ENCODE measurements at regions not wholly inside any gene's neighbourhood (a gene's known extent, or its start where the extent isn't known, plus 50 kb on each side); places are given as distances from the start of the nearest gene placed in this dataset.
"Not testable (repeated sequence)": the region's sequence is repeated elsewhere in the genome, so short reads cannot be mapped to it uniquely, and the experiment has no call there.

DNA sequence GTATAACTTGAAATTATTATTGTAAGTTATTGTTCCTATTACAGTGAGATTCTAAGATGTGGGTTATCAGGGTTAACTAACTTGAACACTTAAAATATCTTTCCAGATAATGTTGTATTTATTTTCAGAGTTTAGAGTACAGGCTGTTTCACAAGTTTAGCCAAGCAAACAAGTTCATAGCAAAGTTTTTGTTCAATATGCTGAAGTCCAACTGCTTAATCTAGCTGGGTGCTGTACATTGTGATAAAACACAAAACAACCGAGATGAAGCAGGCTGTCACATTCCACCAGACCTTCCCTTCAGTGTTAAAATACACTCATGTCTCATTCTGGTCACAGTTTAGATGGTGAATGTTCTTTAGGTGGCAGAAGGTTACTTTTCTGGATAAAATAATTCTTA, 148.0 kb upstream of the PCDH20 start:
- DNase-seq, result no peak

DNA sequence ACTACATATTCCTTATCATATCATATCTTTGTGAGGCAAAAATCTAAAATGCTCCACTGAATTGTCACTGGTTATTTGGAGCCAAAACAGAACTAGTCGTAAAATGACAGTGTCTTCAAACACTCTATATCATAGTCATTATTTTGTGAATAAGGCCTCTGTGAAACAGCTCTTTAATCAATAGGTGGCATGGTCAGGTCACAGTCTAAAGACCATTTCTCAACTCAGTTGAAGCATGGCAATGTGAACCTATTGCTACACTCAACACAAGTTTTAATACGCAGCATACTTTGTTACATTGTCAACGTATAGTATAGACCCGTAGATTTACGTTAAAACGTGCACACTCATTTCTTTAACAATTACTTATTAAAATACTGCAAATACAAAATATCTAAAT, 131.3 kb upstream of the PCDH20 start:
- DNase-seq, result no peak

DNA sequence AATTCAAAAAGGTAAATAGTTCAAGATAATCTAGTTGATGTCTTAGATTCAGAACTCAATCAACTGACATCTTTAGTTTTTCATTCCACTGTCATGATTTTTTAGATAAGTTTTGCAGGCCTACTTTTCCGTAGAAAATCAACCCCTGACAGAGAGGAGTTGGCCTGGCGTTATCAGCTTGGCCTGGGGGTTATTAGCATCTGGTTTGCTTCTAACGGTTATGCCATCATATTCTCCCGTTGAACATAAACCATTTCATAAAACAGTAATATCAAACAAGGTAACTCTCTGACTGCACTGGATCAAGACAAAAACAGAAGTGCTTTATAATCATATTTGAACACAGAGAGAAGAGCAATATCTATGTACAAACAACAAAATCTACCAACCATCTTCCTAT, 130.8 kb upstream of the PCDH20 start:
- DNase-seq, result no peak

DNA sequence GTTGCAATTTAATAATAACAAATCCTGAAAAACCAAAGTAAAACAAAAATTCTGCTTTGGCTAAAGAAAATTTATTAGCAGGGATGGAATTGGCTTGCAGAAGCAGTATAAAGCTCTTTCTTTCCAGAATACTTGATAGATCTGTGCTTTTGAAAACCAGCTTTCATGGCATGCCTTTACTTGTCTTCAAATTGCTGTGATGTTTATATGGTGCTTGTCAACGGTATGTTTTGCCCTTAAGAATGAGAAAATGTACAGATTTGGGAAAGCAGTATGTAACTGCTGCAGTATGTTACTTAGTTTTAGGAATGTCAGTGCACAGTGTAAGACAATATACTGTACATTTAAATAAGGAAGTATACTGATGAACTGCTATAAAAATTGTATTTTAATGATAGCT, 120.8 kb upstream of the PCDH20 start:
- no peak for DNase-seq

DNA sequence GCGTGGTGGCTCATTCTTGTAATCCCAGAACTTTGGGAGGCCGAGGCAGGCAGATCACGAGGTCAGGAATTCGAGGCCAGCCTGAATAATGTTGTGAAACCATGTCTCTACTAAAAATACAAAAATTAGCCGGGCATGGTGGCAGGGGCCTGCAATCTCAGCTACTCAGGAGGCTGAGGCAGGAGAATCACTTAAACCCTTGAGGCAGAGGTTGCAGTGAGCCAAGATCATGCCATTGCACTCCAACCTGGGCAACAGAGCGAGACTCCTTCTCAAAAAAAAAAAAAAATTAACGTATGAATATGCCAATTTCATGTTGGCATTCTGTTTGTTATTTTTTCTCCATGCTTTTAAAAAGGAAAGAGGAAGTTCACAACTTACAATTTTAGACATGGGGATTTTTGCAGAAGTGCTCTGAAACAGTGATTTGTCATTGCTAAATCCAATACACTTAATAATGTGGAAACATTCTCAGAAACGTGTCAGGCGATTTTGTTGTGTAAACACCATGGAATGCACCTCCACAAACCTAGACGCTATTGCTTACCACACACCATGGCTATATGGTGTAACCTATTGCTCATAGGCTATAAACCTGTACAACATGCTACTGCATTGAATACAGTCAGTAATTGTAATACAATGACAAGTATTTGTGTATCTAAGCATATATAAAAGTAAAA, 115.9 kb upstream of the PCDH20 start:
- no peak for DNase-seq

DNA sequence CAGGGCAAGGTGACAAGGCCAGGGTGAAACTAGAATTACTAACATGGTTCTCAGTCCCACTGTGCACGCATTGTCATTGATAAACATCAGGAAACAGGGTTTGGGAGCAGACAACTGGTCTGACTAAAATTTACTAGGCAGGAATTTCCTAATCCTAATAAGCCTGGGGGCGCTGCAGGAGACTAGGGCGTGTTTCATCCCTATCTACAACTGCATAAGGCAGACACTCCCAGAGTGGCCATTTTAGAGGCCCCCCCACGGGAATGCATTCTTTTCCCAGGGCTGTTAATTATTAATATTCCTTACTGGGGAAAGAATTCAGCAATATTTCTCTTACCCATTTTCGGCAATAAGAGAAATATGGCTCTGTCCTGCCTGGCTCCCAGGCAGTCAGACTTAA, 103.6 kb upstream of the PCDH20 start:
- DNase-seq, result not testable (repeated sequence)

DNA sequence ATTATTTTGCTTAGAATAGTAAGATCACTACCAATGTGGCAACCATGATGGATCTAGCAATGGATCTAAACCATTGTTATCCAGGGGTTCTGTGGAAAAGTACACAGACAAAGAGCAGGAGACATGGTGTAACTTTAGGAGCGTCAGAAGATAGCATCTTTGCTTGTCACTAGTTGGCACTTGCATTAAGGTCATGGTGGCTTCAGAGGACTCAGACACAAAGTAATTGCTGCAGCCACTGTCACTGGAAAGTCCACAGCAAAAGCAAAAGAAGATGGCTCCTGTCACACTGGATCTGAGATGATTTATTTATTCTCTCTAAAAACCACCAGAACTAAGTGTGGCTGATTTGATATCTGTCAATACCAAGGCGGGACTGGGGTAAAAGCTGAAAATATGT, 93.3 kb upstream of the PCDH20 start:
- DNase-seq, result no peak

DNA sequence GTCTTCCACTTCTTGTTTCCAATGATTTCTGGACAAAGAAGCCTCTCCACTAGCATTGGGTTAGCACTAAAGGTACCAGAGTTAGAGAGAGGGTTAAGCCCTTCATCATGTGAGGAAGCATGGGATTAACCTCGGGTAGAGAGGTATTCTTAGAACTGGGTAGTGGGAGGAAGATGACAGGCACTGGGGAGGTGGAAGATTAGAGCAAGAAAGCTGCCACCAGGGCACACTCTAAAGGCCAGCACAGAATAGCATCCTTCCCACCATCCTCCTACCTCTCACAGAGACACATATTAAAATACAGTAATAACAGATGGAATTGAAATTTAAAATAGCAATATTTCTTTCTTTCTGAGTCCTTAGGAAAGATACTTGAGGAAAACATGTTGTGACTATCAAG, 84.5 kb upstream of the PCDH20 start:
- DNase-seq, result no peak

DNA sequence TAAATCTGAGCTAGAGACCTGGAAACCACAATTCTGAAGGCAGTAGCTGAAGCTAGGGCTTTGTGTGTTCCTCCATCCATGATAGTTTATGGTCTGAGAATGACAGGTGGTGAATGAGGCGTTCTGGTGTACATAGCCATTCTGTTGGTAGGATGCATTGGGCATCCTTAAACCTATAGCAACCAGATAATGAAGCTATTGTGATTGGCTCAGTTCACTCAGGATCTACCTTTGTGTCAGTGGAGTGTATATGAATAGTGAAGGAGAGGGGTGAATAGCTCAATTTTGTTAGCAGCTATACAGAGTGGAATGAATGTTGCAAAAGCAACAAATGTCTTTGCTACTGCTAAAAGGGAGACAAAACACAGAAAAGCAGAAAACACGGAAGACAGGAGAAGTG, 80.0 kb upstream of the PCDH20 start:
- DNase-seq, result no peak

DNA sequence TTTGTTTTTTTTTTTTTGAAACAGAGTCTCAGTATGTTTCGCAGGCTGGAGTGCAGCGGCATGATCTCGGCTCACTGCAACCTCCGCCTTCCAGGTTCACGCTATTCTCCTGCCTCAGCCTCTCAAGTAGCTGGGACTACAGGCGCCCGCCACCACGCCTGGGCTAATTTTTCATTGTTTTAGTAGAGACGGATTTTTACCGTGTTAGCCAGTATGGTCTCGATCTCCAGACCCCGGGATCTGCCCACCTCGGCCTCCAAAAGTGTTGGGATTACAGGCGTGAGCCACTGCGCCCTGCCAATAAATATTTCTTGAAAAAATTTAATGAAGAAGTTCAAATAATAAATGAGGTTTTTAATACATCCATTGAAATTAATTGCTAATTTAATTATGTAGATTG, 77.9 kb upstream of the PCDH20 start:
- not testable (repeated sequence) for DNase-seq

DNA sequence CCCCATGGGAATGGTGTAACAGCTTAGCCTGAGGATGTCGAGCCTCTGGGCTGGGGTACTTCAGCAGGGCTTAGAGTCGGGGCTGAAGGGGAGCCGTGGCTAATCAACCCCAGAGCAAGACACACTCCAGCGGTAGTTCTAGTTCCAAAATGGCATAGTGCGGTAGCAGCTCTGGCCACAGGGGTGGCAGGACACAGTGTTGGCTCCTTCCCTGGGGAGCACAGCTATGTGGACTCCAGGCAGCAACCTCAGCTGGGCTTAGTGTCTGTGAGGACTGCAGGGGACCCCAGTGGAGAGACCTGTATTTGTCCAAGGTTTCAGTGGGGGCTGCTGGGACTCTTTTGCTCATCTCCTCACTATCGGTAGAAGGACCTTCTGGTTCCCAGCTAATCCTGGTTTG, 70.8 kb upstream of the PCDH20 start:
- DNase-seq, result no peak

DNA sequence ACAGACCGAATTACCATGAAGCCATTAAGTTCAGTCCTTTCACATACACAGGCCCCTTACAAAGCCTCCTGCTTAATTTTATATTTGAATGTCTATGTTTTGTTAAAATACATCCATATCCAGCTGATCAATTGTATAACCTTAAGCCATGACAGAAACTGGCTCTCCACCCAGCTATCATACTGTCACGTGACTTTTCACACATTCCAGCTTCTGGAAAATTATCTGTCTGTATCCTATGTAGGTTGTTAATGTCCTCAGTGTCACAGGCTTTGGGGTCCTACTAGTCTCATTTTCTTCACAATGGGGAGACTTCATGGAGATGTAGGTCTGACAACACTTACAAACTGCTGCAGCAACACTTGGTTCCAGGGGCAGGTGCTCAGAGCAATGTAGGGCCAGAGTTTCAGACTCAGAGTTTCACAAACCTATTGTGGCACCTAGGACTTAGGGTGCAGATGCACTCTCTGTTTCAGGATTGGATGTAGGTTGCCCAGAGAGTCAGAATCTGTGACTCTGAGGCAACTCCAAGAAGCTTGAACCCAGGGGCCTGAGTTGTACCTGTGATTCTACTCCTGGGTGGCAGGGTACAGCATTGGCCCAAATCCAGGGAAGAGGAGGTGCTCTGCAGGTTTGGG, 69.6 kb upstream of the PCDH20 start:
- DNase-seq, result no peak

DNA sequence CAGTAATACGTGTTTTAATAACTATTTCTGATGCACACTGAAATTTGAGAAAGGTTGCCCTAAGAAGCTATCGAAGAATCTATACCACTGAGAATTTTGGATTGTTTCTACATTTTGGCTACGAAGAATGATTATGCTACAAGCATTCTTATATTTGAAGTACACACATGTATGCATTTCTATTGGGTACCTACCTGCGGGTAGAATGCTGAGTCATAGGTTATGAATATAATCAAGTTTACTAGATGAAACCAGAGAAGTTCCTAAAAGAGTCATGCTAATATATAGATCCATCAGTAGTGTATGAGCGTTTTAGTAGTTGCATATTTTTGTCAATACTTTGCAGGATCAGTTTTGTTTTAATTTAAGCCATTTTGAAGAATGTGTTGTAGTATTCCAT, 62.0 kb upstream of the PCDH20 start:
- no peak for DNase-seq

DNA sequence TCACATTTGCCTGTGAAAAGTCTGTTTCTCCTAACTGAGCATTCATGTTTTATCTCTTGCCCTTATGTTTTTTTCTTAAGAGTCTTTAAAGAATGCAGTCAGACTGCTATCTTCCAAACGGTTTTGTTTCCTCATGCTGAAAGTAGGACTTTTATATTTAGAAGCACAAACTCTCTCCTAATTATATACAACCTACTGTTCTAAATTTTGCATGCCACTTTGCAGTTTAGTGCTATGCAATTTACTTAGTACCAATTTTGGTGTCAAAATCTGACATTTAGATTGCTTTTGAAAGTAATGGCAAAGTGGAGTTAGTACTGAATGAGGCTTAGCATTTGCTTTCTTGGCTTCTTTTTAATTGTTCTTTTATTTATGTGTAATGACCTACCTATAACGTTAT, 55.1 kb upstream of the PCDH20 start:
- no peak for DNase-seq

DNA sequence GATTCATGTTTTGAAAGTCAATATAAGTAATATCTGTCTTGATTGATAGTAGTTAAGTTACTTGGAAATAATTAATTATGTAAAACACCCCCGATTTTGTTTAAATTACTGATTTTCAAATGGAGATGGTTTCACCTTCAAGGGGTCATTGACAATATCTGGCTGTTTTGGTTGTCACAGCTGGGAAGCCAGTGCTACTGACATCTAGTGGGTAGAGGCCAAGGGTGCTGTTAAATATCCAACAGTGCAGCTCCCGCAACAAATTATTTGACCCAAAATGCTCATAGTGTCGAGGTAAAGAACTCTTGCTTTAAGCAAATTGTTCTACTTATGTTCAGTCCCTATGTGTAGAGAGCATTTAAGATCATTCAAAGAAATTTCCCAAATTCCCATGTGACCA, 50.6 kb upstream of the PCDH20 start:
- no peak for DNase-seq
